GM12892 (cell line): ENCODE measurements at regions not wholly inside any gene's neighbourhood (a gene's known extent, or its start where the extent isn't known, plus 50 kb on each side); places are given as distances from the start of the nearest gene placed in this dataset.
A peak's percentile ranks its signal among the peaks of the same experiment; 100 is the strongest.
"Not testable (repeated sequence)": the region's sequence is repeated elsewhere in the genome, so short reads cannot be mapped to it uniquely, and the experiment has no call there.

Experiments
- DNase-seq: peaks from one replicate; pipeline ENCODE4 v3.0.0; 2011; ENCODE audit not compliant: insufficient read length
- FAIRE-seq: peaks from 2 replicates; lab custom pipeline; 2011; peaks lifted over from hg19 to GRCh38; lab: Jason Lieb, UNC
- POLR2A ChIP-seq: IDR thresholded peaks from 2 replicates; pipeline ENCODE4 v1.6.1; 2011; ENCODE audit warnings: low read depth, low read length, control low read depth
- POLR2AphosphoS5 ChIP-seq: IDR thresholded peaks from 2 replicates; pipeline ENCODE4 v1.6.1; 2011; ENCODE audit warnings: low read depth, low read length, control low read depth
- TAF1 ChIP-seq: IDR thresholded peaks from 2 replicates; pipeline ENCODE4 v1.6.1; 2011; ENCODE audit warnings: low read depth, mild to moderate bottlenecking, control low read depth, low read length, borderline replicate concordance

DNA sequence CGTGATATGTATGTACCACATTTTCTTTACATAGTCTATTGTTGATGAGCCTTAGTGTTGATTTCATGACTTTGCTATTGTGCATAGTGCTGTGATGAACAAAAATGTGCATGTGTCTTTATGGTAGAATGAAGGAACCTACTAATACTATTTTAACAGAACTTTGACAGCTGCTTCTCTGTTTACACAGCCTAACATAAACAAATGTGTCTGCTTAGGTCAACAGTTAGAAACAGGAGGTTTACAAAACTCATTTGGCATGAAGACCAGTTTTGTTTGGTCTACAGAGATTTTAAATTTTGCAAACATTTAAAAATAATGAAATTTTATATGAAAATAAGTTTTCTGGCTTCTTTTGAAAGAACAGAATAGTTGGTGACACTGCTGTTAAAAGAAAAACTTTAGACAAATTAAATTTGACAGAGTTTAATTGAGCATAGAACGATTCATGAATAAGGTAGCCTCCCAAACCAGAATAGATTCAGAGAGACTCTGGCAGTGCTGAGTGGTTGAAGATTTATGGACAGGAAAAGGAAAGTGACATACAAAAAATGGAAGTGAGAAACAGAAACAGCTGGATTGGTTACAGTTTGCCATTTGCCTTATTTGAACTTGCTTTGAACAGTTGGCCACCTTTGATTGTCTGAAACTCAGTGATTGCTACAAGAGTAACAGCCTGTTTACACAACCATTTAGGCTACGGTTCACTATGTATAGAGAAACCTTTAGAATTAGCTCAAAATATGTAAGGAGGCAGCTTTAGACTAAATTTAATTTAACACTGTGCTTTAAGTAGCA lies 715.8 kb upstream of the HS3ST5 start:
- TF ChIP-seq POLR2AphosphoS5 (no peak), TAF1 (no peak), POLR2A (no peak)
- FAIRE-seq: no peak
- DNase-seq: no peak

DNA sequence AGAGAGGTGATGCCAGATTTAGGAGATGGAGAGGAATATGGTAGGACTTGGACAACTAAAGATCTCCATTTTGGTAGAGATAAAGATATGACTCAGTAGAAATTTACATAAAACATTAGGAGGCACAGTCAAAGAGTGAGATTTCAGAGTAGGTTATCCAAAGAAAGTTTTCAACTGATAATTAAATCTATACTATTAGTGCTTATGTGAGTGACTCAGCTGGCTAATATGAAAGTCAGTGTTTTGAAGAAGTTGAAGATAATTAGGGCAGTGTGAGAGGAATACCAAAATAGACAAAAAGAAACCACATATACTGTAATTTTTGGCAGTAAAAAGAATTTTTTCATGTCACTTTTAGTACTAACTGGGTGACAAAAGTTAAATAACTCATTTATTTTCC lies 712.8 kb upstream of the HS3ST5 start:
- FAIRE-seq (no peak), DNase-seq (no peak)
- no peak for TF ChIP-seq POLR2A
- TF ChIP-seq TAF1: no peak

DNA sequence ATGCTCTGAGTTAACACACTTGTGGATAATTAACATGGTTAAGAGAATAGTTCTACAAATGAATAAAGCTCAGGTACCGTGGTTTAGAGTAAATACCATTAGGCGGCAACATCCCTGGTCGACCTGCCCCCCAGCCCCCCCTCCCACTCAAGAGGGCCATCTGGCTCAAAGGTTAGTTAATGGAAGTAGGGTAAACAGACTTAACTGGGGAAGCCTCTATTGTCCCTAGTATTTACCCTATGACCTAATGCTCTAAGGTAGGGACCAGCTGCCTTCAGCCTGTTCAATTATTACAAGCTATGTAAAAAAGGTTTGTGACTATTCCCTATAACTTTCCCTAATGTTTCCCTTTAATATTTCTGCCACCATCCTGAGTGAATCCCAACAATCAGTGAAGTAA lies 711.4 kb upstream of the HS3ST5 start:
- not testable (repeated sequence) for DNase-seq

DNA sequence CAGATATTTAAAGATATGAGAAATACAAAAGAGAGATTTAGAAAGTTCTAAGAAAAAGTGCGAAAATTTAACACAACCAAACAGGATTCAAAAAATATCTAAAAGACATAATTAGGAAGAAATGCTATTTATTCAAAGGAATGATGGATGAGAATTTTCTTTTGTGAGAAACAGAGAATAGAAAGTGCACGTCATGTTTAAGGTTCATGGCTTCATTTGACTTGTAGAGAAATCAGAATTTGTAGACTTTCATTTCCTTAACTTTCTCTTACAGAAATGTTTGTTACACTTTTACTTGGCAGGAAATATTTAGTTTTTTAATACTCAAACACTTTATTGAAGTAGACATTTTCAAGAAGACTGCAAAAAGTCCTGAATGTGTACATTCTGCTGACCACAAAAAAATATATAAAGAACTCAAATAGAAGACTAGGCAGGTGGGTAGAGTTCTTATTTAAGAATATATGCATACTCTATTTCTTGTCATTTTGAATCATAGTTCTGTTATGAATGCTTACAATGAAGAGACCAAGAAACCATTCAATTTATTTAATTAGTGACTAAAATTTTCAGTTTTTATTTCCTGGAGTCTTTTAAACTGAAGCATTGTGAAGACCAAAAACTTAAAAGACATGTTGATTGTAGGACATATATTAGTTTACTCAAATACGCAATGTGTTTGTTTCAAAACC lies 710.5 kb upstream of the HS3ST5 start:
- no peak for TF ChIP-seq POLR2AphosphoS5
- TF ChIP-seq TAF1: no peak
- no peak for TF ChIP-seq POLR2A
- FAIRE-seq: no peak
- DNase-seq: no peak

More for the DNA sequence above, 711.4 kb upstream of the HS3ST5 start:
- not testable (repeated sequence) for FAIRE-seq

DNA sequence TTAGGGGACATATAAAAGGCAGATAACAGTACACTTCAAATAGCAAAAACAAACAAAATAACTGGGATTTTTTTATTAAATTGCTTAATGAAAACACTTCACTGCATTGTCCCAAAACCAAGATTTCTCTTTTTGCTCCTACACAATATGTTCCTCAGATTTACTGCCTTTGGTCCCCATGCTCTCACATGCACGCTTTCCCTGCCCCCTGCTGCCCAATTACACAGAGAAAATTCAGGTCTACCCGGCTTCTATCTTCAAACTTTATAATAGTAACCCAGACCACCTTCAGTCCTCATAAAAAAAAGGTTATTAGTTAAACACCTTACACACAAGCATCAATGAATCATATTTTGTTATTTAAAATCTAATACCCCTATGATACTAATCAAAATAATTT lies 673.8 kb upstream of the HS3ST5 start:
- TF ChIP-seq POLR2AphosphoS5 (no peak), TAF1 (no peak), POLR2A (no peak)

DNA sequence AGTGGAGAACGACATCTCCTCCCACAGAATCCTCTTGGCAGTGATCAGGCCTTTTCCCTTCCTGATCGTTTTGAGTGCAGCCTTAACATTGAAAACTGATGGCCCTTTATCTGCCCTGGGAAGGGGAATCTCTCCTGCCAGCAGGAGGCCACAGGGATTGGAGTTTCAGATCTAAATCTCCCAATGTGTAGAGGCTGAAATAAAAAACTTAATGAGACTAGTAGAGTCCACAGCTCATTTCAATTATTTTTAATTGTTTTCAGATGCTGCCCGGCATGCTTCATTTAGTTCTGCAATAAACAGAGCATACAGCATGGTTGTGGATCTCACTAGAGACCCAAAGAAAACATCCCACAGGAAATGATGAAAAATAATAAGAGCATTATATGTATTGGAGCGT lies 662.2 kb upstream of the HS3ST5 start:
- DNase-seq (no peak), FAIRE-seq (no peak)
- TF ChIP-seq POLR2AphosphoS5: no peak
- no peak for TF ChIP-seq POLR2A
- TF ChIP-seq TAF1: no peak

More for the DNA sequence above, 673.8 kb upstream of the HS3ST5 start:
- FAIRE-seq (no peak), DNase-seq (no peak)

DNA sequence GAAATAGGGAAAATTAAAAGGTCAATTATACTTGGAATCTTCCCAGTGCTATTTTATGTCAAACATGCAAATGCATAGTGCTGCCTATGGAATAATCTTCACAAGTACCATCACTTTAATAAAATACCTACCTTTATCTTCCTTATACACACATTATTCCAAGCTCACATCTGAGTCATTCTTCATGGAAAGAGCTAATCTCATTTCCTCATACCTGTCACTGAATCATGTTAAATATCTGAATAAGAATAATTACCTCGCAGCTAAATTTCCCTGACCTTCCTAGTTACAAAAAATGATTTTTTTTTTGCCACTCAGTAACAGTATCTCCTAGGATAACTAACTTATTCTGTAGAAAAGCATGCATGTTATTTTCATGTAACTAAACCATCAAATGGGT lies 661.4 kb upstream of the HS3ST5 start:
- no peak for FAIRE-seq
- TF ChIP-seq POLR2A: no peak
- no peak for TF ChIP-seq POLR2AphosphoS5
- TF ChIP-seq TAF1: no peak
- DNase-seq: no peak

DNA sequence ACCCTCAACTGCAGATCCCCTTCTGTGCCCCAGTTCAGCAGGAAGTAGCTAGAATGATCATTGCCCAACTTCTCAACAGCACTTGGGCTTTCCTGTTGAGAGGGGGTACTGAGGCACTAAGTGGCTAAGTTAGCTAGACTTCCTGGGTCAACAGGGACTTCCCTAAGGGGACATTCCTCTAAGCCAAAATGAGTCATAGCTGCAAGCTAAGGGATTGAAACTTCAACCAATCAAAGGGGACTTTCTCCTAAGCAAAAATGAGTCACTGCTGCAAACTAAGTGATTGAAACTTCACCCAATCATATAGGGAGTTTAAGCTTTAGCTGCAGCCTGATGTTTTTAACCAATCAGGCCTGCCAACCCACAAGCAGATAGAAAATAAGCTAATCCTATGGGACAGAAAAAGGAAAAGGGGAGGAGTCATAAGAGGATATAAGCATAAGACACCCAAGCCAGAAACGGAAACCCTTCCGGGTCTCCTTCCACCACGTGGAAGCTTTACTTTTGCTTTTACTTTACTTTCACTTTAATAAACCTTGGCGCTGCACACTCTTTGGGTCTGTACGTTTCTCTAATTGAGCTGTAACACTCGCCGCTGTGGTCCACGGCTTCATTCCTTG lies 659.0 kb upstream of the HS3ST5 start:
- FAIRE-seq (peak; percentile 74), DNase-seq (no peak)
- TF ChIP-seq POLR2A (no peak), TAF1 (no peak), POLR2AphosphoS5 (no peak)

DNA sequence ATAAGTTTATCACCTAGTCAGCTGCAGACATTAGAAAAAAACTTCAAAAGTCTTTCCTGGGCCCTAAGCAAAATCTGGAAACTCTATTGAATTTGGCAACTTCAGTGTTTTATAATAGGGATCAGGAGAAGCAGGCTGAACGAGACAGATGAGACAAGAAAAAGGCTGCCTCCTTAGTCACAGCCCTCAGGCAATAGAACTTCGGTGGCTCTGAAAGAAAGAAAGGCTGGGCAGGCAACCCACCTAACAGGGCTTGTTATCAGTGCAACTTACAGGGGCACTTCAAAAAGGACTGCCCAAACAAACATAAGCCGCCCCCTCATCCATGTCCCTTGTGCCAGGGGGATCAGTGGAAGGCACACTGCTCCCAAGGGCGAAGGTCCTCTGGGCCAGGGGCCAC lies 657.9 kb upstream of the HS3ST5 start:
- DNase-seq (no peak), FAIRE-seq (no peak)
- no peak for TF ChIP-seq POLR2AphosphoS5
- no peak for TF ChIP-seq TAF1
- TF ChIP-seq POLR2A: no peak

DNA sequence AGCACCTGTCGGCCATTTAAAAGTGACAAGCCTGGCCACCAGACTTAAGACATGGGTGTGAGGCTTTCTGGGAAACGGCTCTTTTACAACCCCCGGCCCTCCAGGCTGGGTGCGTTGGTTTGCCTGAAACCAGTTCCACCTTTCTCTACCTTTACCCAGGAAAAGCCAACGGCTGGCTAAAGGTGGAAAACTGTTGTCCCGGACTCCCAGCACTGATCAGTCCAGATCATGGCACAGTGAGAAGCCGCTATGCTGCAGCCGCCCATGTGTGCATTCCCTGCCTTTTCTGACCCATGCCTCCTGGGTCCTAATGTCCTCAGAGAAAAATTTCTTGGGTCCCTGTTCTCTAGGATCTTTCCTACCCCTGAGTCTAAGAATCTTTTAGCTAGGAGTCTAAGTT lies 655.7 kb upstream of the HS3ST5 start:
- no peak for TF ChIP-seq TAF1
- no peak for TF ChIP-seq POLR2A
- TF ChIP-seq POLR2AphosphoS5: no peak
- DNase-seq: no peak
- FAIRE-seq: no peak

DNA sequence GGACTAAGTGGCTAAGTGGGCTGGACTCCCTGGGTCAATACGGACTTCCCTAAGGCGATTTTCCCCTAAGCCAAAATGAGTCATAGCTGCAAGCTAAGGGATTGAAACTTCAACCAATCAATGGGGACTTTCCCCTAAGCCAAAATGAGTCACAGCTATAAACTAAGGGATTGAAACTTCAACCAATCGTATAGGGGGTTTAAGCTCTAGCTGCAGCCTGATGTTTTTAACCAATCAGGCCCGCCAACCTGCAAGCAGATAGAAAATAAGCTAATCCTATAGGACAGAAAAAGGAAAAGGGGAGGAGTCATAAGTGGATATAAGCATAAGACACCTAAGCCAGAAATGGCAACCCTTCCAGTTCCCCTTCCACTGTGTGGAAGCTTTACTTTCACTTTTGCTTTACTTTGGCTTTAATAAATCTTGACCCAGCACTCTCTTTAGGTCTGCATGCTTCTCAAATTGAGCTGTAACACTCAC lies 655.0 kb upstream of the HS3ST5 start:
- DNase-seq: no peak
- FAIRE-seq: peak; percentile 40
- TF ChIP-seq TAF1 (no peak), POLR2AphosphoS5 (no peak), POLR2A (no peak)
